ENCODE measurements at regions not wholly inside any gene's neighbourhood (a gene's known extent, or its start where the extent isn't known, plus 50 kb on each side); places are given as distances from the start of the nearest gene placed in this dataset.

DNA sequence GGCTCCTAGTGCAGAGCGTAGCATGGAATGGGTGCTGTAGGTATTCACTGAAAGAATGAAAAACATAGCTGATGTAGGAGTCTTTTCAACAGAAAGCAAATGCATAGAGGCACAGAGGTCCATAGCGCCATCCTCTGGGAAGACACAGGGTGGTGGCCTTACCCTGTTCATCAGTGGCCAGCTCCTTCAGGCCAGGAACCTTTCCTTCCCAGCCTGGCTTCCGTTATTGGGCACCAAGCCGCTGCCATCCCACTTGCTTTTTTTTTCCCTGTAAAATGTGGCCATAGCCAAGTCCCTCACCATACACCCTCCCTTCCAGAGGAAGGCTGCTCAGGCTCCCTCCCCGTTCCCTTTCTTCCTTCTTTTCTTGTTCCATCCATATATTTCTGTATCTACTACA lies 118.1 kb downstream of the ZNF621 start:
- no peak overlapping the region for H3K18ac ChIP-seq (ENCODE audit: extremely low read depth, low read length)
- peak; percentile 53 to 63 for TF ChIP-seq RAD21 (IDR thresholded peaks at IDR 0.05 in 1 of 2, conservative IDR thresholded peaks at IDR 0.05 in 1 of 2; ENCODE audit: low read depth in 2 of 2, low read length in 2 of 2)
- no peak for TF ChIP-seq CHD1 (IDR thresholded peaks at IDR 0.05; ENCODE audit: low read depth, low read length)
- TF ChIP-seq SP2 (IDR thresholded peaks at IDR 0.05; ENCODE audit: low read length): no peak
- TF ChIP-seq, protein P1, sequence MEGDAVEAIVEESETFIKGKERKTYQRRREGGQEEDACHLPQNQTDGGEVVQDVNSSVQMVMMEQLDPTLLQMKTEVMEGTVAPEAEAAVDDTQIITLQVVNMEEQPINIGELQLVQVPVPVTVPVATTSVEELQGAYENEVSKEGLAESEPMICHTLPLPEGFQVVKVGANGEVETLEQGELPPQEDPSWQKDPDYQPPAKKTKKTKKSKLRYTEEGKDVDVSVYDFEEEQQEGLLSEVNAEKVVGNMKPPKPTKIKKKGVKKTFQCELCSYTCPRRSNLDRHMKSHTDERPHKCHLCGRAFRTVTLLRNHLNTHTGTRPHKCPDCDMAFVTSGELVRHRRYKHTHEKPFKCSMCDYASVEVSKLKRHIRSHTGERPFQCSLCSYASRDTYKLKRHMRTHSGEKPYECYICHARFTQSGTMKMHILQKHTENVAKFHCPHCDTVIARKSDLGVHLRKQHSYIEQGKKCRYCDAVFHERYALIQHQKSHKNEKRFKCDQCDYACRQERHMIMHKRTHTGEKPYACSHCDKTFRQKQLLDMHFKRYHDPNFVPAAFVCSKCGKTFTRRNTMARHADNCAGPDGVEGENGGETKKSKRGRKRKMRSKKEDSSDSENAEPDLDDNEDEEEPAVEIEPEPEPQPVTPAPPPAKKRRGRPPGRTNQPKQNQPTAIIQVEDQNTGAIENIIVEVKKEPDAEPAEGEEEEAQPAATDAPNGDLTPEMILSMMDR (IDR thresholded peaks at IDR 0.05; ENCODE audit: control extremely low read depth in 1 of 3, insufficient read depth in 1 of 3, low read depth in 1 of 3, low read length in 3 of 3): peak; percentile 34 to 44 (median 43)
- no peak for TF ChIP-seq YY1 (IDR thresholded peaks at IDR 0.05; ENCODE audit: low read depth, low read length)
- POLR2A ChIA-PET (ENCODE audit: partially characterized antibody): interaction anchor here (0.6 to 0.7 kb wide), 2 partner anchors 9 to 566 kb away, joined by 3 read pairs; no protein-coding TSS in a partner anchor

More for the DNA sequence above, 118.1 kb downstream of the ZNF621 start:
- Histone ChIP-seq H2BK15ac (ENCODE audit: low read length) (no peak overlapping the region), H2BK12ac (ENCODE audit: low read depth, low read length) (no peak overlapping the region), H3K27ac (ENCODE audit: low read depth, low read length) (no peak overlapping the region), H2BK5ac (ENCODE audit: low read depth, low read length) (no peak overlapping the region), H2AK5ac (ENCODE audit: low read depth, low read length) (no peak overlapping the region), H3K9me3 (ENCODE audit: insufficient read depth in 2 of 2, low read depth in 1 of 2, low read length in 1 of 2) (no peaks in the 10 kb centered on the region), H3K4me2 (ENCODE audit: insufficient read depth in 1 of 2, low read depth in 2 of 2, low read length in 2 of 2) (no peak overlapping the region), H2BK20ac (ENCODE audit: low read length) (no peak overlapping the region; the same call in 1 of the 2 replicates), H3K23ac (ENCODE audit: insufficient read length) (no peak overlapping the region), H3K9ac (replicated peaks in 1 of 4; ENCODE audit: extremely low read depth in 1 of 4, low read depth in 3 of 4, low read length in 3 of 4) (no peak overlapping the region), H3K36me3 (ENCODE audit: control insufficient read depth in 2 of 4, insufficient read depth in 4 of 4, low read length in 3 of 4) (no peaks in the 10 kb centered on the region), H3K14ac (ENCODE audit: insufficient read length) (no peak overlapping the region), H3K4me3 (ENCODE audit: extremely low read depth in 1 of 4, insufficient read depth in 2 of 4, low read depth in 3 of 4, low read length in 4 of 4) (no peak overlapping the region), H3K27me3 (replicated peaks in 1 of 4; ENCODE audit: control insufficient read depth in 3 of 4, extremely low read depth in 1 of 4, insufficient read depth in 3 of 4, low read length in 3 of 4) (no peaks in the 10 kb centered on the region), H3K4ac (replicated peaks; ENCODE audit: insufficient read length, low read depth, low read length) (no peak overlapping the region), H4K20me1 (replicated peaks in 1 of 2; ENCODE audit: control insufficient read depth in 1 of 2, insufficient read depth in 2 of 2, low read length in 2 of 2) (peaks cover 0 to 1% of the 10 kb centered on the region in 2 experiments), H3K79me2 (ENCODE audit: control insufficient read depth in 1 of 2, insufficient read depth in 2 of 2, low read length in 2 of 2) (no peaks in the 10 kb centered on the region), H2BK120ac (replicated peaks; ENCODE audit: low read depth, low read length) (no peak overlapping the region), H3K79me1 (ENCODE audit: low read depth, low read length) (no peaks in the 10 kb centered on the region), H3K23me2 (ENCODE audit: low read depth, low read length) (0 out of 2 replicates have a peak, but pooled peaks cover 2% of the 10 kb centered on the region), H4K5ac (ENCODE audit: insufficient read length, low read depth, low read length) (no peak overlapping the region), H2AFZ (ENCODE audit: low read length) (no peak overlapping the region), H4K8ac (ENCODE audit: extremely low read depth, insufficient read depth, low read length) (no peak overlapping the region), H3K56ac (replicated peaks; ENCODE audit: insufficient read length, low read depth, low read length) (no peak overlapping the region), H3K4me1 (replicated peaks in 1 of 4; ENCODE audit: control insufficient read depth in 3 of 4, insufficient read depth in 4 of 4, low read length in 3 of 4) (no peaks in the 10 kb centered on the region), H4K91ac (replicated peaks; ENCODE audit: insufficient read length, low read length) (no peak overlapping the region)
- no peak for DNase-seq (ENCODE audit: low read depth in 1 of 2, low spot score in 2 of 2)
- WGBS, 2 experiments (ENCODE audit: extremely low coverage in 1 of 2, insufficient coverage in 1 of 2, insufficient read length in 1 of 2, insufficient replicate concordance in 2 of 2, low coverage in 1 of 2, low lambda C conversion rate in 2 of 2, missing lambda C conversion rate in 1 of 2): 84% methylated on average over 4 of the region's 5 CpGs; no CpG with 5 or more reads in 1 of the 2 experiments
- CTCF ChIA-PET (ENCODE audit: partially characterized antibody): interaction anchor here (0.6 to 2.6 kb wide), 11 partner anchors 11 to 1038 kb away, joined by 3 to 8 read pairs (median 4); no protein-coding TSS in a partner anchor
- no peak for FAIRE-seq
